ENCODE measurements at regions not wholly inside any gene's neighbourhood (a gene's known extent, or its start where the extent isn't known, plus 50 kb on each side); places are given as distances from the start of the nearest gene placed in this dataset.

DNA sequence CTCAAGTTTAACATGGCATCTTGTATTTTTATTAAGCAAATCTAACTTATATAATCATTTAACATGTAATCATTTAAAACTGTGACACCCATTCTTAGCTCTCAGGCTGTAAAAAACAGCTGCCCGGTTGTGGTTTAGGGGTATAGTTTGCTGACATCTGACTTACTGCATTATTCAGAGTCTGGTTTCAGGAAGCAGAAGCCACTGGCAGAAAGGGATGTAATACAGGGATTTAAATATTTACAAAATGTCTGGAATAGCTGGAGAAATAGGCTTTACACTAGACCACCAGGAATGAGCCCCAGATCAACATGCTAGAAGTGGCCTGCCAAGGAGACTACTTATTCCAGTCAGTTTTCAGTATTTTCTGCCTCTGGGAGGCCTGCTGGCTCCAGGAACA lies 421.1 kb downstream of the CD109 start:
- Histone ChIP-seq H3K27me3 (ENCODE audit: insufficient read depth, low read depth, low read length) (no peaks in the 10 kb centered on the region), H3K4me2 (ENCODE audit: low read length) (no peak overlapping the region), H3F3A (ENCODE audit: insufficient read depth, low read length, poor library complexity, severe bottlenecking) (no peaks in the 10 kb centered on the region), H3K9ac (ENCODE audit: low read length) (no peak overlapping the region), H2AFZ (ENCODE audit: low read depth, low read length) (no peak overlapping the region), H3K9me3 (ENCODE audit: low read length) (no peaks in the 10 kb centered on the region), H3K9me2 (ENCODE audit: insufficient read depth, low read length) (no peaks in the 10 kb centered on the region), H3K4me3 (ENCODE audit: low read length) (no peak overlapping the region), H3K79me2 (replicated peaks; ENCODE audit: insufficient read depth, low read length) (no peaks in the 10 kb centered on the region), H4K20me1 (ENCODE audit: insufficient read depth) (no peaks in the 10 kb centered on the region), H3K27ac (ENCODE audit: low read length) (no peak overlapping the region), H3K36me3 (ENCODE audit: insufficient read depth, low read length) (no peaks in the 10 kb centered on the region)
- TF ChIP-seq EZH2 (IDR thresholded peaks at IDR 0.05; ENCODE audit: borderline replicate concordance, insufficient read depth, low read length, poor library complexity, severe bottlenecking) (no peak), POLR2AphosphoS5 (IDR thresholded peaks at IDR 0.05) (no peak), RAD21 (conservative IDR thresholded peaks at IDR 0.05) (no peak), TAF1 (IDR thresholded peaks at IDR 0.05; ENCODE audit: low read depth) (no peak), MXI1 (conservative IDR thresholded peaks at IDR 0.05; ENCODE audit: poor library complexity, severe bottlenecking) (no peak), EP300 (conservative IDR thresholded peaks at IDR 0.05; ENCODE audit: poor library complexity, severe bottlenecking) (no peak), SMC3 (conservative IDR thresholded peaks at IDR 0.05; ENCODE audit: poor library complexity) (no peak)
- TF ChIP-seq, protein P1, sequence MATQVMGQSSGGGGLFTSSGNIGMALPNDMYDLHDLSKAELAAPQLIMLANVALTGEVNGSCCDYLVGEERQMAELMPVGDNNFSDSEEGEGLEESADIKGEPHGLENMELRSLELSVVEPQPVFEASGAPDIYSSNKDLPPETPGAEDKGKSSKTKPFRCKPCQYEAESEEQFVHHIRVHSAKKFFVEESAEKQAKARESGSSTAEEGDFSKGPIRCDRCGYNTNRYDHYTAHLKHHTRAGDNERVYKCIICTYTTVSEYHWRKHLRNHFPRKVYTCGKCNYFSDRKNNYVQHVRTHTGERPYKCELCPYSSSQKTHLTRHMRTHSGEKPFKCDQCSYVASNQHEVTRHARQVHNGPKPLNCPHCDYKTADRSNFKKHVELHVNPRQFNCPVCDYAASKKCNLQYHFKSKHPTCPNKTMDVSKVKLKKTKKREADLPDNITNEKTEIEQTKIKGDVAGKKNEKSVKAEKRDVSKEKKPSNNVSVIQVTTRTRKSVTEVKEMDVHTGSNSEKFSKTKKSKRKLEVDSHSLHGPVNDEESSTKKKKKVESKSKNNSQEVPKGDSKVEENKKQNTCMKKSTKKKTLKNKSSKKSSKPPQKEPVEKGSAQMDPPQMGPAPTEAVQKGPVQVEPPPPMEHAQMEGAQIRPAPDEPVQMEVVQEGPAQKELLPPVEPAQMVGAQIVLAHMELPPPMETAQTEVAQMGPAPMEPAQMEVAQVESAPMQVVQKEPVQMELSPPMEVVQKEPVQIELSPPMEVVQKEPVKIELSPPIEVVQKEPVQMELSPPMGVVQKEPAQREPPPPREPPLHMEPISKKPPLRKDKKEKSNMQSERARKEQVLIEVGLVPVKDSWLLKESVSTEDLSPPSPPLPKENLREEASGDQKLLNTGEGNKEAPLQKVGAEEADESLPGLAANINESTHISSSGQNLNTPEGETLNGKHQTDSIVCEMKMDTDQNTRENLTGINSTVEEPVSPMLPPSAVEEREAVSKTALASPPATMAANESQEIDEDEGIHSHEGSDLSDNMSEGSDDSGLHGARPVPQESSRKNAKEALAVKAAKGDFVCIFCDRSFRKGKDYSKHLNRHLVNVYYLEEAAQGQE (IDR thresholded peaks at IDR 0.05; ENCODE audit: borderline replicate concordance): no peak
- TF ChIP-seq, protein P2, sequence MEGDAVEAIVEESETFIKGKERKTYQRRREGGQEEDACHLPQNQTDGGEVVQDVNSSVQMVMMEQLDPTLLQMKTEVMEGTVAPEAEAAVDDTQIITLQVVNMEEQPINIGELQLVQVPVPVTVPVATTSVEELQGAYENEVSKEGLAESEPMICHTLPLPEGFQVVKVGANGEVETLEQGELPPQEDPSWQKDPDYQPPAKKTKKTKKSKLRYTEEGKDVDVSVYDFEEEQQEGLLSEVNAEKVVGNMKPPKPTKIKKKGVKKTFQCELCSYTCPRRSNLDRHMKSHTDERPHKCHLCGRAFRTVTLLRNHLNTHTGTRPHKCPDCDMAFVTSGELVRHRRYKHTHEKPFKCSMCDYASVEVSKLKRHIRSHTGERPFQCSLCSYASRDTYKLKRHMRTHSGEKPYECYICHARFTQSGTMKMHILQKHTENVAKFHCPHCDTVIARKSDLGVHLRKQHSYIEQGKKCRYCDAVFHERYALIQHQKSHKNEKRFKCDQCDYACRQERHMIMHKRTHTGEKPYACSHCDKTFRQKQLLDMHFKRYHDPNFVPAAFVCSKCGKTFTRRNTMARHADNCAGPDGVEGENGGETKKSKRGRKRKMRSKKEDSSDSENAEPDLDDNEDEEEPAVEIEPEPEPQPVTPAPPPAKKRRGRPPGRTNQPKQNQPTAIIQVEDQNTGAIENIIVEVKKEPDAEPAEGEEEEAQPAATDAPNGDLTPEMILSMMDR (IDR thresholded peaks at IDR 0.05; ENCODE audit: poor library complexity, severe bottlenecking): no peak

DNA sequence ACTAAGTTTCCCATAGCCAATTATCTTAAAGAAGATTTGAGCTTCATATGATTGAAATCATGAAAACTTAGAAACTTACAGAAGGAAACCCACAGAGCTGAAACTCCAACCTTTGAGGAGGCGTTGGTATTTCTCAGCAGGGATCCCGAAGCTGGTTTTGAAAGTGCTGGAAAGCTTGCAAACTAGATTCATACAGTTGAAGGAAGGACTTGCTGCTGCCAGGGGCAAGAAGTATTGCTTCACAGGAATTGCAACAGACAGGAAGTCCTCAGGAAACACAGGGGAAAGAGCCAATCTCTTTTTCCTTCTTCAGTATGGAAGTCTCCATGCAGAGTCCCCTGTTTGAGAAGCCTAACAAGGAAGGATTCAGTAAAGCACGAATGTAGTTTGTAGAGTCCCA lies 419.7 kb downstream of the CD109 start:
- H3K4me3 ChIP-seq (ENCODE audit: low read length): no peak overlapping the region
- H3K9me3 ChIP-seq (ENCODE audit: low read length): no peaks in the 10 kb centered on the region
- no peaks in the 10 kb centered on the region for H3K27me3 ChIP-seq (ENCODE audit: insufficient read depth, low read depth, low read length)
- H3K79me2 ChIP-seq (replicated peaks; ENCODE audit: insufficient read depth, low read length): no peaks in the 10 kb centered on the region
- no peaks in the 10 kb centered on the region for H3K9me2 ChIP-seq (ENCODE audit: insufficient read depth, low read length)
- TF ChIP-seq POLR2AphosphoS5 (IDR thresholded peaks at IDR 0.05) (no peak), EP300 (conservative IDR thresholded peaks at IDR 0.05; ENCODE audit: poor library complexity, severe bottlenecking) (no peak), EZH2 (IDR thresholded peaks at IDR 0.05; ENCODE audit: borderline replicate concordance, insufficient read depth, low read length, poor library complexity, severe bottlenecking) (no peak), TAF1 (IDR thresholded peaks at IDR 0.05; ENCODE audit: low read depth) (no peak), SMC3 (conservative IDR thresholded peaks at IDR 0.05; ENCODE audit: poor library complexity) (no peak), RAD21 (conservative IDR thresholded peaks at IDR 0.05) (no peak), MXI1 (conservative IDR thresholded peaks at IDR 0.05; ENCODE audit: poor library complexity, severe bottlenecking) (no peak)
- TF ChIP-seq, protein P1 (IDR thresholded peaks at IDR 0.05; ENCODE audit: borderline replicate concordance): no peak
- TF ChIP-seq, protein P2 (IDR thresholded peaks at IDR 0.05; ENCODE audit: poor library complexity, severe bottlenecking): no peak
- no peak overlapping the region for H3K27ac ChIP-seq (ENCODE audit: low read length)
- H4K20me1 ChIP-seq (ENCODE audit: insufficient read depth): no peaks in the 10 kb centered on the region
- no peaks in the 10 kb centered on the region for H3K36me3 ChIP-seq (ENCODE audit: insufficient read depth, low read length)
- H3K4me2 ChIP-seq (ENCODE audit: low read length): no peak overlapping the region
- H3F3A ChIP-seq (ENCODE audit: insufficient read depth, low read length, poor library complexity, severe bottlenecking): no peaks in the 10 kb centered on the region
- no peak overlapping the region for H2AFZ ChIP-seq (ENCODE audit: low read depth, low read length)
- H3K9ac ChIP-seq (ENCODE audit: low read length): no peak overlapping the region

Measured in neural cell (in vitro differentiated cells).